BE2C (cell line): ENCODE measurements at regions not wholly inside any gene's neighbourhood (a gene's known extent, or its start where the extent isn't known, plus 50 kb on each side); places are given as distances from the start of the nearest gene placed in this dataset.

Source experiments
- DNase-seq: peaks from one replicate; pipeline ENCODE4 v3.0.0-alpha.2; 2020
- H3K27me3 ChIP-seq: fragments of 250-450 bp; sonication (Bioruptor Pico); 2 replicates; pipeline ENCODE4 v1.5.1; 2020; ENCODE audit warnings: mild to moderate bottlenecking
- H3K36me3 ChIP-seq: fragments of 250-450 bp; sonication (Bioruptor Pico); 2 replicates; pipeline ENCODE4 v1.5.1; 2020; ENCODE audit warnings: mild to moderate bottlenecking
- H3K4me1 ChIP-seq: fragments of 250-450 bp; sonication (Bioruptor Pico); 2 replicates; pipeline ENCODE4 v1.5.1; 2020
- H3K4me3 ChIP-seq: 2 replicates; pipeline ENCODE4 v1.5.1; 2011; ENCODE audit warnings: low read depth, low read length
- H3K9me3 ChIP-seq: fragments of 250-450 bp; sonication (Bioruptor Pico); 2 replicates; pipeline ENCODE4 v1.5.1; 2020
- CTCF ChIP-seq: IDR thresholded peaks from 2 replicates; pipeline ENCODE4 v1.5.1; 2012; ENCODE audit warnings: mild to moderate bottlenecking, low read depth, low read length

GRCh38 chr17:69900101-69900500 lies 174.9 kb upstream of the KCNJ16 start:
- no peaks in the 10 kb centered on the region for H3K27me3 ChIP-seq
- no peaks in the 10 kb centered on the region for H3K4me1 ChIP-seq
- no peak overlapping the region for H3K4me3 ChIP-seq
- no peak for TF ChIP-seq CTCF
- H3K36me3 ChIP-seq = no peaks in the 10 kb centered on the region
- no peak for DNase-seq
- H3K9me3 ChIP-seq = no peaks in the 10 kb centered on the region

- TF ChIP-seq CTCF = no peak
- Histone ChIP-seq H3K4me3 (no peak overlapping the region), H3K36me3 (no peaks in the 10 kb centered on the region), H3K4me1 (no peaks in the 10 kb centered on the region), H3K27me3 (no peaks in the 10 kb centered on the region), H3K9me3 (no peaks in the 10 kb centered on the region)
- no peak for DNase-seq
Observed at GRCh38 chr17:69900829-69901228, 174.2 kb upstream of the KCNJ16 start.

GRCh38 chr17:69906306-69906705 lies 168.7 kb upstream of the KCNJ16 start:
- H3K4me3 ChIP-seq = no peak overlapping the region
- H3K27me3 ChIP-seq = no peaks in the 10 kb centered on the region
- DNase-seq = no peak
- no peaks in the 10 kb centered on the region for H3K4me1 ChIP-seq
- no peaks in the 10 kb centered on the region for H3K36me3 ChIP-seq
- no peaks in the 10 kb centered on the region for H3K9me3 ChIP-seq
- no peak for TF ChIP-seq CTCF

GRCh38 chr17:69907132-69907847 lies 167.7 kb upstream of the KCNJ16 start:
- no peak for TF ChIP-seq CTCF
- Histone ChIP-seq H3K27me3 (no peaks in the 10 kb centered on the region), H3K36me3 (no peaks in the 10 kb centered on the region), H3K4me1 (no peaks in the 10 kb centered on the region), H3K9me3 (no peaks in the 10 kb centered on the region), H3K4me3 (no peak overlapping the region)
- no peak for DNase-seq

- DNase-seq = no peak
Observed at GRCh38 chr17:69908626-69909368, 166.2 kb upstream of the KCNJ16 start.

More at GRCh38 chr17:69908626-69909368, 166.2 kb upstream of the KCNJ16 start:
- no peaks in the 10 kb centered on the region for H3K36me3 ChIP-seq
- H3K4me3 ChIP-seq = no peak overlapping the region
- no peaks in the 10 kb centered on the region for H3K9me3 ChIP-seq
- H3K27me3 ChIP-seq = no peaks in the 10 kb centered on the region
- TF ChIP-seq CTCF = no peak
- no peaks in the 10 kb centered on the region for H3K4me1 ChIP-seq
